B cell (primary cell): ENCODE measurements at regions not wholly inside any gene's neighbourhood (a gene's known extent, or its start where the extent isn't known, plus 50 kb on each side); places are given as distances from the start of the nearest gene placed in this dataset.

ENCODE experiments used
- ATAC-seq: fragments of 200-7000 bp; cut with Tn5 transposase; one replicate; pipeline ENCODE4 v1.10.0; 2021; ENCODE audit warnings: low read depth, mild to moderate bottlenecking, moderate number of reproducible peaks, moderate library complexity
- CTCF ChIA-PET: fragments of 350-600 bp; sonication (Branson Sonifier 250); formaldehyde crosslinking; loops from one replicate; lab custom pipeline; 2021; ENCODE audit warnings: antibody characterized with exemption, inconsistent platforms; lab: Charles Lee
- POLR2A ChIA-PET: fragments of 350-600 bp; sonication (Branson Sonifier 250); formaldehyde crosslinking; loops from one replicate; lab custom pipeline; 2021; ENCODE audit warnings: antibody characterized with exemption; lab: Charles Lee
- DNase-seq: peaks from one replicate; pipeline ENCODE4 v3.0.0; 2013
- H2AFZ ChIP-seq: 2 replicates; pipeline ENCODE4 v1.6.1; 2012; ENCODE audit warnings: mild to moderate bottlenecking, low read depth, low read length; ENCODE audit not compliant: insufficient read depth, poor library complexity, severe bottlenecking
- H3K27ac ChIP-seq, 2 donors: 1 replicate in 1 of 2; 2 replicates in 1 of 2; pipeline ENCODE4 v1.5.1; 2012 to 2013; ENCODE audit warnings: low read length in 2 of 2, mild to moderate bottlenecking in 2 of 2, moderate library complexity in 1 of 2
- H3K27me3 ChIP-seq, 4 experiments: fragments of 200-600 bp in 1 of 4; sonication (generic) in 1 of 4; replicated peaks in 1 of 4; 1 replicate in 2 of 4; 2 replicates in 2 of 4; pipeline versions ENCODE4 v1.6.1 to v1.7.0; 2013 to 2016; ENCODE audit warnings: low read length in 3 of 4, mild to moderate bottlenecking in 2 of 4, mixed read lengths in 1 of 4, moderate library complexity in 1 of 4; ENCODE audit not compliant: insufficient read depth in 4 of 4, control insufficient read depth in 3 of 4; ENCODE audit errors: control extremely low read depth in 1 of 4
- H3K36me3 ChIP-seq, 2 experiments: replicated peaks in 1 of 2; 1 replicate in 1 of 2; 2 replicates in 1 of 2; pipeline versions ENCODE4 v1.6.1 to v1.7.1; 2013; ENCODE audit warnings: low read length in 1 of 2; ENCODE audit not compliant: insufficient read depth in 2 of 2, control insufficient read depth in 1 of 2; ENCODE audit errors: control extremely low read depth in 1 of 2, extremely low read depth in 1 of 2
- H3K4me1 ChIP-seq, 2 donors: fragments of 200-600 bp in 1 of 2; sonication (generic) in 1 of 2; 1 replicate in 1 of 2; 2 replicates in 1 of 2; pipeline versions ENCODE4 v1.5.1 to v1.6.1; 2013 to 2017; ENCODE audit warnings: low read length in 2 of 2; ENCODE audit not compliant: control insufficient read depth in 2 of 2, insufficient read depth in 2 of 2
- H3K4me2 ChIP-seq: replicated peaks from 2 replicates; pipeline ENCODE3; 2012; ENCODE audit warnings: mild to moderate bottlenecking, low read depth, low read length; ENCODE audit not compliant: poor library complexity, severe bottlenecking
- H3K4me3 ChIP-seq, 5 experiments: fragments of 200-600 bp in 1 of 5; sonication (generic) in 1 of 5; 1 replicate in 3 of 5; 2 replicates in 2 of 5; pipeline versions ENCODE4 v1.5.1 to v1.7.0; 2011 to 2016; ENCODE audit warnings: low read length in 4 of 5, mild to moderate bottlenecking in 4 of 5, low read depth in 2 of 5, control low read depth in 1 of 5, moderate library complexity in 1 of 5; ENCODE audit not compliant: insufficient read depth in 1 of 5; ENCODE audit errors: control extremely low read depth in 1 of 5, extremely low read depth in 1 of 5
- H3K79me2 ChIP-seq: fragments of 200-600 bp; sonication (generic); one replicate; pipeline ENCODE4 v1.6.0; 2016; ENCODE audit warnings: low read length; ENCODE audit not compliant: control insufficient read depth, insufficient read depth
- H3K9ac ChIP-seq: fragments of 200-600 bp; sonication (generic); 2 replicates; pipeline ENCODE4 v1.6.1; 2017; ENCODE audit warnings: mild to moderate bottlenecking, low read length, moderate library complexity
- H3K9me3 ChIP-seq, 3 donors: one replicate each; pipeline versions ENCODE4 v1.6.1 to v1.7.1; 2013; ENCODE audit warnings: low read length in 2 of 3; ENCODE audit not compliant: control insufficient read depth in 2 of 3, insufficient read depth in 1 of 3; ENCODE audit errors: control extremely low read depth in 1 of 3
- H4K20me1 ChIP-seq: 2 replicates; pipeline ENCODE4 v1.6.0; 2012; ENCODE audit warnings: mild to moderate bottlenecking, low read length; ENCODE audit not compliant: insufficient read depth, control insufficient read depth, poor library complexity, severe bottlenecking
- H3K27ac Mint-ChIP-seq: one replicate; pipeline ENCODE4 v1.8.0; 2021; ENCODE audit warnings: mixed read lengths
- H3K27me3 Mint-ChIP-seq: one replicate; pipeline ENCODE4 v1.8.0; 2021; ENCODE audit warnings: mixed read lengths
- H3K4me1 Mint-ChIP-seq: one replicate; pipeline ENCODE4 v1.8.0; 2021; ENCODE audit warnings: mixed read lengths
- H3K4me3 Mint-ChIP-seq: one replicate; pipeline ENCODE4 v1.8.0; 2021; ENCODE audit warnings: mixed read lengths
- H3K9me3 Mint-ChIP-seq: one replicate; pipeline ENCODE4 v1.8.0; 2022; ENCODE audit warnings: mixed read lengths; ENCODE audit not compliant: insufficient read depth
- EZH2 ChIP-seq: IDR thresholded peaks from 2 replicates; pipeline ENCODE4 v1.6.1; 2012; ENCODE audit warnings: borderline replicate concordance, low read depth, mild to moderate bottlenecking, moderate library complexity, low read length; ENCODE audit not compliant: insufficient read depth, poor library complexity, severe bottlenecking
- WGBS: methylation state at CpG from one replicate; pipeline ENCODE4 v1.1.5; 2013; ENCODE audit warnings: missing lambda C conversion rate; ENCODE audit not compliant: insufficient coverage; 5-methylcytosine and 5-hydroxymethylcytosine counted together
- intact Hi-C: fragments of 100-400 bp; cut with micrococcal nuclease; formaldehyde crosslinking; loops from one replicate; pipeline ENCODE4 v1.10.0; 2022
- TF ChIP-seq, protein P1 (sequence below): fragments of 200-600 bp; IDR thresholded peaks from one replicate; pipeline ENCODE4 v1.8.0; 2022; ENCODE audit warnings: antibody characterized with exemption, mild to moderate bottlenecking

GRCh38 chr3:117160176-117160575 is 450.6 kb downstream of the TUSC7 start:
- H3K27ac Mint-ChIP-seq: no peak overlapping the region
- DNase-seq: no peak
- POLR2A ChIA-PET: no interaction called here
- Histone ChIP-seq H2AFZ (no peak overlapping the region), H3K9ac (no peak overlapping the region), H3K4me1 (no peaks in the 10 kb centered on the region), H3K79me2 (no peaks in the 10 kb centered on the region), H4K20me1 (no peaks in the 10 kb centered on the region), H3K27ac (no peak overlapping the region), H3K36me3 (no peaks in the 10 kb centered on the region), H3K9me3 (no peaks in the 10 kb centered on the region), H3K4me2 (no peak overlapping the region), H3K27me3 (no peaks in the 10 kb centered on the region), H3K4me3 (no peak overlapping the region)
- H3K27me3 Mint-ChIP-seq: no peaks in the 10 kb centered on the region
- WGBS: 58% methylated on average over 2 of the region's 3 CpGs
- CTCF ChIA-PET: no interaction called here
- intact Hi-C loops: no loop called here
- TF ChIP-seq, protein P1, sequence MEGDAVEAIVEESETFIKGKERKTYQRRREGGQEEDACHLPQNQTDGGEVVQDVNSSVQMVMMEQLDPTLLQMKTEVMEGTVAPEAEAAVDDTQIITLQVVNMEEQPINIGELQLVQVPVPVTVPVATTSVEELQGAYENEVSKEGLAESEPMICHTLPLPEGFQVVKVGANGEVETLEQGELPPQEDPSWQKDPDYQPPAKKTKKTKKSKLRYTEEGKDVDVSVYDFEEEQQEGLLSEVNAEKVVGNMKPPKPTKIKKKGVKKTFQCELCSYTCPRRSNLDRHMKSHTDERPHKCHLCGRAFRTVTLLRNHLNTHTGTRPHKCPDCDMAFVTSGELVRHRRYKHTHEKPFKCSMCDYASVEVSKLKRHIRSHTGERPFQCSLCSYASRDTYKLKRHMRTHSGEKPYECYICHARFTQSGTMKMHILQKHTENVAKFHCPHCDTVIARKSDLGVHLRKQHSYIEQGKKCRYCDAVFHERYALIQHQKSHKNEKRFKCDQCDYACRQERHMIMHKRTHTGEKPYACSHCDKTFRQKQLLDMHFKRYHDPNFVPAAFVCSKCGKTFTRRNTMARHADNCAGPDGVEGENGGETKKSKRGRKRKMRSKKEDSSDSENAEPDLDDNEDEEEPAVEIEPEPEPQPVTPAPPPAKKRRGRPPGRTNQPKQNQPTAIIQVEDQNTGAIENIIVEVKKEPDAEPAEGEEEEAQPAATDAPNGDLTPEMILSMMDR: no peak
- no peak for TF ChIP-seq EZH2
- no peaks in the 10 kb centered on the region for H3K4me1 Mint-ChIP-seq
- ATAC-seq: no peak
- H3K9me3 Mint-ChIP-seq: no peaks in the 10 kb centered on the region
- no peak overlapping the region for H3K4me3 Mint-ChIP-seq

DNA sequence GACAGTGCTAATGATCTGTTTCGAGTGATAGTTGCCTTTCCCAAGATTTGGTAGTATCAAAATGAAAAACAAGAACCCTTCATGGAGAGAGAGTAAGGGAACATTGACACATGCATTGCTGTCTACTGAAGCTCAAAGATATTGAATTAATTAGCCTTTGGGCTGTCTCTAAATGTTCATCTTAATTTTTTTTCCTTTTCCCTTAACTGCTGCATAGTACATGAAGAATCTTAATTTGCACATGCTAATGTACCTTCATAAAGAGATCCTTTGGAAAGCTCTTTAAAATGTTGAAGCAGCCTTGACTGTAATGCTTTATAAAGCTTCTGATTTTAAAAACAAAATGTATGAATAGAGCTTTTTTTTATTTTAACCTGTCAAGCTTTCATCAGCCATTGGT is 452.2 kb downstream of the TUSC7 start:
- H3K27me3 Mint-ChIP-seq: no peaks in the 10 kb centered on the region
- POLR2A ChIA-PET: no interaction called here
- DNase-seq (no peak), ATAC-seq (no peak)
- intact Hi-C loops: no loop called here
- Histone ChIP-seq H3K9ac (no peak overlapping the region), H3K36me3 (no peaks in the 10 kb centered on the region), H4K20me1 (no peaks in the 10 kb centered on the region), H3K79me2 (no peaks in the 10 kb centered on the region), H3K9me3 (no peaks in the 10 kb centered on the region), H3K4me1 (no peaks in the 10 kb centered on the region), H2AFZ (no peak overlapping the region), H3K4me2 (no peak overlapping the region), H3K4me3 (no peak overlapping the region), H3K27ac (no peak overlapping the region), H3K27me3 (no peaks in the 10 kb centered on the region)
- no peaks in the 10 kb centered on the region for H3K9me3 Mint-ChIP-seq
- H3K4me1 Mint-ChIP-seq: no peaks in the 10 kb centered on the region
- no peak overlapping the region for H3K27ac Mint-ChIP-seq
- no peak for TF ChIP-seq EZH2
- TF ChIP-seq, protein P1: no peak
- CTCF ChIA-PET: no interaction called here
- H3K4me3 Mint-ChIP-seq: no peak overlapping the region
- WGBS: no CpG with 5 or more reads among the region's 1 CpG
